ENCODE measurements at regions not wholly inside any gene's neighbourhood (a gene's known extent, or its start where the extent isn't known, plus 50 kb on each side); places are given as distances from the start of the nearest gene placed in this dataset.

DNA sequence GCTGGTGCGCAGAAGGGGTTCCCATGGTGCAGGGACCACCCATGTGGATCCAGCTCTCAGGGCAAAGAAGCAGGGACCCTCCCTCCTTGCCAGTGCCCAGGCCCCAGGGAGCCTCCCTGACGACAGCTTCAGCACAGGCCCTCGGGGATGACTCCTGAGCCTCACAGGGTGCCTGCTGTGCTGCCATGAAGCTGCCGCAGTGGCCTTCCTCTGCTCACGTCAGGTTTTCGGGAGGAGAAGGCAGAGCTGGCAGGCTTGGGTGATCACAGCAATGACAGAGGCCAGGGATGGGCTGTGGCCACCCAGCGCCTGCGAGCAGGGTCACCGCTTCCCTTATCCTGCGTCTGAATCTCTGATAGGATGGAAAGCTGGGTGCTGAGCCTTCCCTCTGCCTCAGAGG lies 276.2 kb downstream of the BRD1 start:
- no peak overlapping the region for H3K27ac ChIP-seq
- no peak overlapping the region for H3K4me3 ChIP-seq
- WGBS, 2 experiments (ENCODE audit: low coverage in 1 of 2, low lambda C conversion rate in 2 of 2, missing lambda C conversion rate in 2 of 2) = 43 to 53% methylated on average over 10 of the region's 10 CpGs
- no peaks in the 10 kb centered on the region for H3K27me3 ChIP-seq (replicated peaks; ENCODE audit: insufficient read depth)
- H4K20me1 ChIP-seq (ENCODE audit: insufficient read depth) = no peaks in the 10 kb centered on the region
- H3K4me1 ChIP-seq (ENCODE audit: insufficient read depth) = no peaks in the 10 kb centered on the region
- no peaks in the 10 kb centered on the region for H3F3A ChIP-seq (ENCODE audit: insufficient read depth)
- in situ Hi-C loops (cut with MboI) = no loop called here
- H2AFZ ChIP-seq = no peak overlapping the region
- no peak overlapping the region for H3K4me2 ChIP-seq (ENCODE audit: unreplicated experiment)
- no peaks in the 10 kb centered on the region for H3K9me3 ChIP-seq (ENCODE audit: low read depth)
- no peaks in the 10 kb centered on the region for H3K9me2 ChIP-seq (ENCODE audit: insufficient read depth)
- no peaks in the 10 kb centered on the region for H3K36me3 ChIP-seq (ENCODE audit: low read depth)
- no peak for DNase-seq
- H3K79me2 ChIP-seq (ENCODE audit: insufficient read depth) = no peaks in the 10 kb centered on the region
- no peak overlapping the region for H3K9ac ChIP-seq
- TF ChIP-seq EZH2phosphoT487 (IDR thresholded peaks at IDR 0.05; ENCODE audit: insufficient read depth, low read depth) (no peak), EZH2 (IDR thresholded peaks at IDR 0.05; ENCODE audit: insufficient read depth, poor library complexity, severe bottlenecking) (no peak)

DNA sequence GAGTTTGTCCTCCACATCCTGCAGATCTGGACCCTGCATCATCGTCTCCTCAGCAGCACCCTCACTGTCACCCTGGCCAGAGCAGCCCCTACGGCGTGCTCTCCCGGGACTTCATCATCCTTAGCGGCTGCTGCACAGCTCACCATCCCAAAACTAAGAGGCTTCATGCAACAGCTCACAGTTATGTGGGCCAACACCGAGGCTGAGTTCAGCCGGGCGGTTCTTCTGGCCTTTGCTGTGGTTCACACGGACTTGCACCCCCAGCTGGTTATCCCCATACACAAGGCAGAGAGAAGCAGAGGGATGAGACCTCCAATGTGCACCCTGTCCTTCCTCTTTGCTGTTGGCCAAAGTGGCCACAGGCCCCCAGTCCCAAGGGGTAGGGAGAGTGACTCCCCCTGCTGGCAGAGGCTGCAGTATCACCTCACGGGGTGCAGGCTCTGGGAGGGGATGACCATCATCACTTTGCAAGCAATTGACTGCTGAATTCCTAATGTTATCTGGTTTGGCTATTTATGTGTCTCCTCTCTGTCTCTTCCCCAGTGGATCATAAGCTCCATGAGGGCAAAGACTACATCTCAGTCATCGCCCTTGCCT lies 276.8 kb downstream of the BRD1 start:
- WGBS, 2 experiments (ENCODE audit: low coverage in 1 of 2, low lambda C conversion rate in 2 of 2, missing lambda C conversion rate in 2 of 2) = 45 to 49% methylated on average over 11 of the region's 11 CpGs
- H3F3A ChIP-seq (ENCODE audit: insufficient read depth) = no peaks in the 10 kb centered on the region
- H3K36me3 ChIP-seq (ENCODE audit: low read depth) = no peaks in the 10 kb centered on the region
- no peaks in the 10 kb centered on the region for H3K27me3 ChIP-seq (replicated peaks; ENCODE audit: insufficient read depth)
- no peaks in the 10 kb centered on the region for H4K20me1 ChIP-seq (ENCODE audit: insufficient read depth)
- in situ Hi-C loops (cut with MboI) = no loop called here
- H3K79me2 ChIP-seq (ENCODE audit: insufficient read depth) = no peaks in the 10 kb centered on the region
- no peak for DNase-seq
- no peak overlapping the region for H3K27ac ChIP-seq
- H3K4me1 ChIP-seq (ENCODE audit: insufficient read depth) = no peaks in the 10 kb centered on the region
- H3K9ac ChIP-seq = no peak overlapping the region
- no peak for TF ChIP-seq EZH2 (IDR thresholded peaks at IDR 0.05; ENCODE audit: insufficient read depth, poor library complexity, severe bottlenecking)
- TF ChIP-seq EZH2phosphoT487 (IDR thresholded peaks at IDR 0.05; ENCODE audit: insufficient read depth, low read depth) = no peak
- no peak overlapping the region for H3K4me3 ChIP-seq
- H2AFZ ChIP-seq = no peak overlapping the region
- no peaks in the 10 kb centered on the region for H3K9me3 ChIP-seq (ENCODE audit: low read depth)
- H3K9me2 ChIP-seq (ENCODE audit: insufficient read depth) = no peaks in the 10 kb centered on the region
- H3K4me2 ChIP-seq (ENCODE audit: unreplicated experiment) = no peak overlapping the region

DNA sequence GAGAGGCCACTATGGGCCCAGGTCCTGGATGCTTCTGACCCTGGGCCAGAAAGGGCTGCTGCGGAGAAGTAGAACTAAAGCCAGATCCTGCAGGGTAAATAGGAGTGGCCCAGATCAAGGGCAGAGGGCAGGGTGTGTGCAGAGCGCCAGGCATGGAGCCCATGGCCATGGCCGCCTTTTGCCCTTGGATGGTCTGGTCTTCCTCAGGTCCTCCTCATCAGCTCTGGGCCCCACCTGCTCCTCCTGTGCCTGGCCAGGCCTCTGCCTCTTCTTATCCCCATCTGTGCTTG lies 277.6 kb downstream of the BRD1 start:
- in situ Hi-C loops (cut with MboI) = no loop called here
- 48 to 52% methylated on average over 3 of the region's 3 CpGs for WGBS, 2 experiments (ENCODE audit: low coverage in 1 of 2, low lambda C conversion rate in 2 of 2, missing lambda C conversion rate in 2 of 2)
- H4K20me1 ChIP-seq (ENCODE audit: insufficient read depth) = no peaks in the 10 kb centered on the region
- no peaks in the 10 kb centered on the region for H3K27me3 ChIP-seq (replicated peaks; ENCODE audit: insufficient read depth)
- H3K4me2 ChIP-seq (ENCODE audit: unreplicated experiment) = no peak overlapping the region
- no peaks in the 10 kb centered on the region for H3K4me1 ChIP-seq (ENCODE audit: insufficient read depth)
- no peak for DNase-seq
- no peak overlapping the region for H3K27ac ChIP-seq
- no peaks in the 10 kb centered on the region for H3K9me3 ChIP-seq (ENCODE audit: low read depth)
- no peak overlapping the region for H3K9ac ChIP-seq
- no peaks in the 10 kb centered on the region for H3F3A ChIP-seq (ENCODE audit: insufficient read depth)
- H3K36me3 ChIP-seq (ENCODE audit: low read depth) = no peaks in the 10 kb centered on the region
- H3K9me2 ChIP-seq (ENCODE audit: insufficient read depth) = no peaks in the 10 kb centered on the region
- TF ChIP-seq EZH2 (IDR thresholded peaks at IDR 0.05; ENCODE audit: insufficient read depth, poor library complexity, severe bottlenecking) = no peak
- no peak for TF ChIP-seq EZH2phosphoT487 (IDR thresholded peaks at IDR 0.05; ENCODE audit: insufficient read depth, low read depth)
- no peak overlapping the region for H2AFZ ChIP-seq
- no peaks in the 10 kb centered on the region for H3K79me2 ChIP-seq (ENCODE audit: insufficient read depth)
- H3K4me3 ChIP-seq = no peak overlapping the region

DNA sequence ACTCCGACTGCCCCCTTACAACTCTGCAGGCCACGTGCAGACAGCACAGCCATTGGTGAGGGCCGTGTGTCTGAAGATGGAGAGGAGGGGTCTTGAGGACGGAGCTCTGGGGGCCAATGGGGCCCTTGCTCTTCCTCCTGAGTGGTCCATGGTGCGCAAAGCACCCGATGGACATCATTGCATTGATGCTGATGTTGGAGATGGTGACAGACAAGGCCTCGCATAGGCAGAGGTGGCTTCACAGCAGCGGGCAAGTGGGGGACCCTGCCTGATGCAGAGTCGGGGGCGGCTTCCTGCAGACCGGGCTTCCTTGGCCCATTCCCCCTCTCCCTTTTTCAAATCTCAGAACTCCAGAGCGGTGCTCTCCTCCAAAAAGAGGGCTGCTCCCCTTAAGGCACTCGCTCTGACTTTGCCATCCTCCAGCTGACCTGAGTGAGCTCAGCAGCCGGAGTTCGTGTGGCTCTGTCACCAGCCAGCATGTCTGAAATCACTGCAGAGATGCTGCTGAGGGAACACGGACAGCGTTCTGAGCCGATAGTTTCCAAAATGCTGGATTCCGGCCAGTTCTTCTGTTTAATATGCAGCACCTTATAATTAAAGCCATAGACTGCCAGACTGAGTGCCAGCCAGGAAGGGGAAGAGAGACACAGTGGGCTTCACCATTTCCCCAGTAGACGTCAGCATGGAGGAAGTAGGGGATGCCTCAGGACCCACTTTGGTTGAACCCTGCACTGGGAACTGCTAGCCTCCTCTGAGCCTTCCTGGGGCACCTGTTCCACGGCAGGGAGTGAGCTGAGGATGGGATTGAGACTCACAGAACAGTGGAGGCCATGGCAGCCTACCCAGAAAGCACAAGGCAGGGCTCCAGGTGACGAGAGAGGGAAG lies 278.2 kb downstream of the BRD1 start:
- Histone ChIP-seq H3K27ac (no peak overlapping the region), H3K9me3 (ENCODE audit: low read depth) (no peaks in the 10 kb centered on the region), H3K4me2 (ENCODE audit: unreplicated experiment) (no peak overlapping the region), H3K36me3 (ENCODE audit: low read depth) (no peaks in the 10 kb centered on the region), H3K27me3 (replicated peaks; ENCODE audit: insufficient read depth) (no peaks in the 10 kb centered on the region), H3K4me1 (ENCODE audit: insufficient read depth) (no peaks in the 10 kb centered on the region), H3K4me3 (no peak overlapping the region), H3K79me2 (ENCODE audit: insufficient read depth) (no peaks in the 10 kb centered on the region), H3K9ac (no peak overlapping the region), H3F3A (ENCODE audit: insufficient read depth) (no peaks in the 10 kb centered on the region), H4K20me1 (ENCODE audit: insufficient read depth) (no peaks in the 10 kb centered on the region), H2AFZ (no peak overlapping the region), H3K9me2 (ENCODE audit: insufficient read depth) (no peaks in the 10 kb centered on the region)
- DNase-seq = no peak
- in situ Hi-C loops (cut with MboI) = no loop called here
- TF ChIP-seq EZH2phosphoT487 (IDR thresholded peaks at IDR 0.05; ENCODE audit: insufficient read depth, low read depth) (no peak), EZH2 (IDR thresholded peaks at IDR 0.05; ENCODE audit: insufficient read depth, poor library complexity, severe bottlenecking) (no peak)
- 36 to 38% methylated on average over 22 of the region's 22 CpGs for WGBS, 2 experiments (ENCODE audit: low coverage in 1 of 2, low lambda C conversion rate in 2 of 2, missing lambda C conversion rate in 2 of 2)
